Activated CD8-positive, alpha-beta T cell treated with anti-CD3 and anti-CD28 coated beads, Interleukin-2, amount 10 ng/mL, durations not matched to agents 7 days and 5 days (primary cell): ENCODE measurements at regions not wholly inside any gene's neighbourhood (a gene's known extent, or its start where the extent isn't known, plus 50 kb on each side); places are given as distances from the start of the nearest gene placed in this dataset.
"Not testable (repeated sequence)": the region's sequence is repeated elsewhere in the genome, so short reads cannot be mapped to it uniquely, and the experiment has no call there.

Experiments
- ATAC-seq: fragments of 150-1000 bp; cut with Tn5 transposase; one replicate; pipeline ENCODE4 v1.10.0; 2021; ENCODE audit warnings: moderate library complexity
- CTCF ChIA-PET: fragments of 350-600 bp; sonication (Branson Sonifier 250); formaldehyde crosslinking; loops from one replicate; lab custom pipeline; 2021; ENCODE audit warnings: antibody characterized with exemption; lab: Charles Lee
- POLR2A ChIA-PET: fragments of 350-600 bp; sonication (Branson Sonifier 250); formaldehyde crosslinking; loops from one replicate; lab custom pipeline; 2021; ENCODE audit warnings: antibody characterized with exemption; lab: Charles Lee
- DNase-seq: peaks from one replicate; pipeline ENCODE4 v3.0.0-alpha.2; 2020
- H3K27ac Mint-ChIP-seq: one replicate; pipeline ENCODE4 v1.8.0; 2021; ENCODE audit warnings: mild to moderate bottlenecking, mixed read lengths
- H3K27me3 Mint-ChIP-seq: one replicate; pipeline ENCODE4 v1.8.0; 2021; ENCODE audit warnings: low read depth, mixed read lengths
- H3K36me3 Mint-ChIP-seq: one replicate; pipeline ENCODE4 v1.8.0; 2021; ENCODE audit warnings: low read depth, mixed read lengths
- H3K4me1 Mint-ChIP-seq: one replicate; pipeline ENCODE4 v1.8.0; 2021; ENCODE audit warnings: low read depth, mixed read lengths
- H3K4me3 Mint-ChIP-seq: one replicate; pipeline ENCODE4 v1.8.0; 2021; ENCODE audit warnings: mild to moderate bottlenecking, mixed read lengths
- H3K9me3 Mint-ChIP-seq: one replicate; pipeline ENCODE4 v1.8.0; 2022; ENCODE audit warnings: mixed read lengths; ENCODE audit not compliant: insufficient read depth

- Mint-ChIP-seq H3K27ac (no peak overlapping the region), H3K9me3 (no peaks in the 10 kb centered on the region), H3K4me3 (no peak overlapping the region), H3K36me3 (peaks cover 31% of the 10 kb centered on the region), H3K4me1 (peaks cover 8% of the 10 kb centered on the region), H3K27me3 (no peaks in the 10 kb centered on the region)
- ATAC-seq: no peak
- DNase-seq: no peak
- CTCF ChIA-PET: no interaction called here
- POLR2A ChIA-PET: no interaction called here
Observed at GRCh38 chr21:36229181-36229580, 72.6 kb downstream of the DOP1B start.

- H3K27ac Mint-ChIP-seq, H3K9me3 Mint-ChIP-seq, ATAC-seq, DNase-seq, H3K4me3 Mint-ChIP-seq, H3K27me3 Mint-ChIP-seq, POLR2A ChIA-PET, H3K4me1 Mint-ChIP-seq: not testable (repeated sequence)
- CTCF ChIA-PET: interaction anchor here (1.3 kb wide), 1 partner anchor 90 kb away, joined by 4 read pairs; no protein-coding TSS in a partner anchor
- peaks cover 36% of the 10 kb centered on the region for H3K36me3 Mint-ChIP-seq
Observed at GRCh38 chr21:36231444-36231843, 74.8 kb downstream of the DOP1B start.

GRCh38 chr21:36232641-36233040, 76.0 kb downstream of the DOP1B start:
- H3K27ac Mint-ChIP-seq: no peak overlapping the region
- H3K4me3 Mint-ChIP-seq: no peak overlapping the region
- peaks cover 10% of the 10 kb centered on the region for H3K4me1 Mint-ChIP-seq
- ChIA-PET POLR2A (interaction anchor here (1.0 kb wide), 1 partner anchor 13 kb away, joined by 3 read pairs; no protein-coding TSS in a partner anchor), CTCF (interaction anchor here (1.4 to 1.7 kb wide), 2 partner anchors 10 to 92 kb away, joined by 3 read pairs; no protein-coding TSS in a partner anchor)
- peaks cover 37% of the 10 kb centered on the region for H3K36me3 Mint-ChIP-seq
- ATAC-seq (no peak), DNase-seq (no peak)
- no peaks in the 10 kb centered on the region for H3K27me3 Mint-ChIP-seq
- H3K9me3 Mint-ChIP-seq: no peaks in the 10 kb centered on the region

GRCh38 chr21:36235058-36235582, 78.5 kb downstream of the DOP1B start:
- DNase-seq (no peak), ATAC-seq (no peak)
- POLR2A ChIA-PET: no interaction called here
- peaks cover 10% of the 10 kb centered on the region for H3K4me1 Mint-ChIP-seq
- CTCF ChIA-PET: no interaction called here
- H3K36me3 Mint-ChIP-seq: peaks cover 40% of the 10 kb centered on the region
- H3K4me3 Mint-ChIP-seq: no peak overlapping the region
- no peaks in the 10 kb centered on the region for H3K9me3 Mint-ChIP-seq
- H3K27ac Mint-ChIP-seq: no peak overlapping the region
- H3K27me3 Mint-ChIP-seq: no peaks in the 10 kb centered on the region

GRCh38 chr21:36236052-36236730, 79.6 kb downstream of the DOP1B start:
- ChIA-PET CTCF (no interaction called here), POLR2A (no interaction called here)
- Mint-ChIP-seq H3K4me1 (peaks cover 15% of the 10 kb centered on the region), H3K27ac (no peak overlapping the region), H3K4me3 (no peak overlapping the region), H3K36me3 (peaks cover 32% of the 10 kb centered on the region), H3K27me3 (no peaks in the 10 kb centered on the region), H3K9me3 (no peaks in the 10 kb centered on the region)
- DNase-seq (no peak), ATAC-seq (no peak)

- Mint-ChIP-seq H3K27me3 (no peaks in the 10 kb centered on the region), H3K9me3 (no peaks in the 10 kb centered on the region), H3K27ac (no peak overlapping the region), H3K4me3 (no peak overlapping the region), H3K36me3 (peaks cover 27% of the 10 kb centered on the region), H3K4me1 (peaks cover 21% of the 10 kb centered on the region)
- ChIA-PET POLR2A (no interaction called here), CTCF (no interaction called here)
- ATAC-seq (no peak), DNase-seq (no peak)
Observed at GRCh38 chr21:36237441-36237840, 80.8 kb downstream of the DOP1B start.

GRCh38 chr21:36239585-36239984, 80.4 kb upstream of the MORC3 start:
- CTCF ChIA-PET: no interaction called here
- no peak overlapping the region for H3K4me3 Mint-ChIP-seq

GRCh38 chr21:36241717-36242116, 78.3 kb upstream of the MORC3 start:
- ChIA-PET POLR2A (interaction anchor here (1.0 kb wide), 1 partner anchor 56 kb away, joined by 3 read pairs; no protein-coding TSS in a partner anchor), CTCF (interaction anchor here (1.0 to 1.6 kb wide), 4 partner anchors 19 to 100 kb away, joined by 3 to 4 read pairs (median 4); no protein-coding TSS in a partner anchor)
- peak overlapping the region; percentile 20 for H3K27ac Mint-ChIP-seq
- peaks cover 35% of the 10 kb centered on the region for H3K36me3 Mint-ChIP-seq
- H3K27me3 Mint-ChIP-seq: no peaks in the 10 kb centered on the region
- no peaks in the 10 kb centered on the region for H3K9me3 Mint-ChIP-seq
- H3K4me1 Mint-ChIP-seq: peaks cover 14% of the 10 kb centered on the region
- H3K4me3 Mint-ChIP-seq: no peak overlapping the region
- ATAC-seq: peak; percentile 33
- no peak for DNase-seq

More at GRCh38 chr21:36239585-36239984, 80.4 kb upstream of the MORC3 start:
- POLR2A ChIA-PET: no interaction called here
- no peak for DNase-seq
- Mint-ChIP-seq H3K4me1 (peaks cover 14% of the 10 kb centered on the region), H3K27me3 (no peaks in the 10 kb centered on the region), H3K9me3 (no peaks in the 10 kb centered on the region), H3K36me3 (peaks cover 27% of the 10 kb centered on the region), H3K27ac (no peak overlapping the region)
- ATAC-seq: no peak

- Mint-ChIP-seq H3K36me3 (peaks cover 49% of the 10 kb centered on the region), H3K4me3 (no peak overlapping the region), H3K4me1 (peaks cover 26% of the 10 kb centered on the region), H3K9me3 (no peaks in the 10 kb centered on the region), H3K27ac (no peak overlapping the region), H3K27me3 (no peaks in the 10 kb centered on the region)
- no peak for ATAC-seq
- ChIA-PET CTCF (interaction anchor here (1.4 kb wide), 1 partner anchor 75 kb away, joined by 6 read pairs; the partner anchor contains the start of gene MORC3), POLR2A (interaction anchor here (0.5 kb wide), 1 partner anchor 1565 kb away, joined by 3 read pairs; no protein-coding TSS in a partner anchor)
- DNase-seq: no peak
Observed at GRCh38 chr21:36245115-36245514, 74.9 kb upstream of the MORC3 start.

GRCh38 chr21:36245649-36246048, 74.3 kb upstream of the MORC3 start:
- ATAC-seq (no peak), DNase-seq (no peak)
- Mint-ChIP-seq H3K27me3 (no peaks in the 10 kb centered on the region), H3K4me1 (peaks cover 29% of the 10 kb centered on the region), H3K4me3 (no peak overlapping the region), H3K27ac (no peak overlapping the region), H3K9me3 (no peaks in the 10 kb centered on the region), H3K36me3 (peaks cover 52% of the 10 kb centered on the region)
- ChIA-PET CTCF (interaction anchor here (0.8 to 1.4 kb wide), 3 partner anchors 74 to 112 kb away, joined by 3 to 6 read pairs (median 3); partner anchors contain the start of gene MORC3), POLR2A (interaction anchor here (0.5 to 0.9 kb wide), 2 partner anchors 13 to 1565 kb away, joined by 3 read pairs; no protein-coding TSS in a partner anchor)

- Mint-ChIP-seq H3K36me3 (peaks cover 57% of the 10 kb centered on the region), H3K27me3 (no peaks in the 10 kb centered on the region), H3K9me3 (no peaks in the 10 kb centered on the region), H3K27ac (no peak overlapping the region), H3K4me3 (no peak overlapping the region), H3K4me1 (peaks cover 25% of the 10 kb centered on the region)
- no peak for DNase-seq
- CTCF ChIA-PET: interaction anchor here (0.8 to 1.4 kb wide), 3 partner anchors 74 to 112 kb away, joined by 3 to 6 read pairs (median 3); partner anchors contain the start of gene MORC3
- POLR2A ChIA-PET: interaction anchor here (0.9 kb wide), 1 partner anchor 13 kb away, joined by 3 read pairs; no protein-coding TSS in a partner anchor
- no peak for ATAC-seq
Observed at GRCh38 chr21:36246080-36246631, 73.8 kb upstream of the MORC3 start.
